GM12878 (cell line): ENCODE measurements at regions not wholly inside any gene's neighbourhood (a gene's known extent, or its start where the extent isn't known, plus 50 kb on each side); places are given as distances from the start of the nearest gene placed in this dataset.

Experiments
- CTCF ChIP-seq, 3 experiments: IDR thresholded peaks in 2 of 3; conservative IDR thresholded peaks in 1 of 3; 2 replicates each; pipeline ENCODE4 v1.5.1; 2011; ENCODE audit warnings: low read depth in 3 of 3, low read length in 3 of 3, mild to moderate bottlenecking in 3 of 3, control low read depth in 2 of 3, moderate library complexity in 2 of 3, inconsistent platforms in 1 of 3, mixed read lengths in 1 of 3; ENCODE audit not compliant: control insufficient read depth in 2 of 3, insufficient read depth in 1 of 3; ENCODE audit errors: extremely low read depth in 1 of 3
- NFXL1 ChIP-seq: fragments of 450-650 bp; IDR thresholded peaks from 2 replicates; pipeline ENCODE4 v1.6.1; 2017; ENCODE audit warnings: antibody characterized with exemption, mild to moderate bottlenecking, borderline replicate concordance
- RFX5 ChIP-seq: IDR thresholded peaks from 2 replicates; pipeline ENCODE4 v1.6.1; 2011; ENCODE audit warnings: low read depth, low read length, improper control_type of control experiment
- ZNF592 ChIP-seq: fragments of 450-650 bp; IDR thresholded peaks from 2 replicates; pipeline ENCODE4 v1.6.1; 2017; ENCODE audit warnings: mild to moderate bottlenecking, moderate library complexity

DNA sequence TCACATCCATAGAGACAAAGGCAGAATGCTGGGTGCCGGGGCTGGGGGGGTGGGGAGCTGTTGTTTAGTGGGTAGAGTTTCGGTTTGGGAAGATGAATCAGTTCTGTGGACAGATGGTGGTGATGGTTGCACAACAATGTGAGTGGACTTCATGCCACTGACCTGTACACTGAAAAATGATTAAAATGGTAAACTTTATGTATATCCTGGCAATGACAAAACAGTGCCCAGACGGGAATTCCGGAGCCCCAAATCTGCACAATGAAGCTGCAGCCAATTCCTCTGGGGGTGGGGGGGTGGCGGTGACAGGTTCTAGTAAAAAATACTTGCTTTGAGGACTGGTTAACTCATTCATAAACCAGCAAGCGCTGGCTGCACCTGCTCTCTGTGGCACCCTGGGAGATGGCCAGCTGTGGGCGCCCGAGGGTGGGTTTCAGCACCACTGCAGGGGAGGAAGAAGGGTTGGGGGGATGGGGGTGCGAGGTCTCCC is 81.8 kb upstream of the HPCAL1 start:
- TF ChIP-seq NFXL1 (no peak), RFX5 (no peak), CTCF (IDR thresholded peaks at IDR 0.05 in 2 of 3, conservative IDR thresholded peaks at IDR 0.05 in 1 of 3; ENCODE audit: control insufficient read depth in 2 of 3, extremely low read depth in 1 of 3, insufficient read depth in 1 of 3, low read depth in 3 of 3, low read length in 3 of 3) (no peak), ZNF592 (no peak)
